ENCODE measurements at regions not wholly inside any gene's neighbourhood (a gene's known extent, or its start where the extent isn't known, plus 50 kb on each side); places are given as distances from the start of the nearest gene placed in this dataset.

DNA sequence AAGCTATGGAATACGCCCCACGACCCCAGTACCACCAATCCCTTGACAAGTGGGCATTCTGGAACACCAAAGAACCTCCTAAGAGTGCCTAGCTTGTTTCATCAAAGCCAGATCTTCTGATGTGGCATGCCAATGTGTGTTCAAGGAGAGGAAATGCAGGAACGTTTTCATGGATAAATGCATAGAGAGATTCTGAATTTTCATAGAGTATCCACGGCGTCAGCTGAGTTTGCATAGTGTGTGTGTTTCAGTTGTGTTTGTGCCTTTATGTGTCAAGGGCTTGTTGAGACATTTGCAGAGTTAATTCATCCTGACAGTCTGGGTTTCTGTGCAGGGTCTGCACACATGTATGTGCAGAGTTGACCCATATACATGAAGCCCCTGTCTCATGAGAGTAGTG lies 172.7 kb upstream of the LRFN2 start:
- 92 to 100% methylated on average over 5 of the region's 5 CpGs for WGBS, 2 experiments (ENCODE audit: insufficient coverage in 1 of 2, insufficient read length in 1 of 2)
- Mint-ChIP-seq H3K36me3 (ENCODE audit: low read depth) (no peaks in the 10 kb centered on the region), H3K27ac (no peak overlapping the region)

DNA sequence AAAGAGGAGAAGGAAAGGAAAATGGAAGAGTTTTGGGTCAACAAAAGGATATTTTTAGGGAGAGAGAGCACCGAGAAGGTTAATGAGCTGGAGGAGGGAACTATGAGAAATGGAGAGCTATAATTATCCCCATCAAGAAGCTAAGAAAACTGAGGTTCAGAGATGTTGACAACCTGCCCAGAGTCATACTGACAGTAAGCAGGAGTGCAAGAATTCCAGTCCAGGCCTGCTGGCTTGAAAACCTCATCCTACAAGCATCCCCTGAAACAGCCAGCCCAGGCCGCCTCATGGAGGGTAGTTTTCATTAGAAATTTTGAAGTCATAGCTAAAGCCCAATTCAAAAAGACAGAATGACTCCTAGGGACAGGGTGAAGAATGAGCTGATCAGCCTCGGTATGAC lies 172.1 kb upstream of the LRFN2 start:
- WGBS, 2 experiments (ENCODE audit: insufficient coverage in 1 of 2, insufficient read length in 1 of 2), result 92 to 100% methylated on average over 2 to 3 of the region's 3 CpGs
- Mint-ChIP-seq H3K27ac (no peak overlapping the region), H3K27me3 (ENCODE audit: insufficient read depth) (peaks cover 30% of the 10 kb centered on the region)

More for the DNA sequence above, 172.7 kb upstream of the LRFN2 start:
- TF ChIP-seq, protein P1, sequence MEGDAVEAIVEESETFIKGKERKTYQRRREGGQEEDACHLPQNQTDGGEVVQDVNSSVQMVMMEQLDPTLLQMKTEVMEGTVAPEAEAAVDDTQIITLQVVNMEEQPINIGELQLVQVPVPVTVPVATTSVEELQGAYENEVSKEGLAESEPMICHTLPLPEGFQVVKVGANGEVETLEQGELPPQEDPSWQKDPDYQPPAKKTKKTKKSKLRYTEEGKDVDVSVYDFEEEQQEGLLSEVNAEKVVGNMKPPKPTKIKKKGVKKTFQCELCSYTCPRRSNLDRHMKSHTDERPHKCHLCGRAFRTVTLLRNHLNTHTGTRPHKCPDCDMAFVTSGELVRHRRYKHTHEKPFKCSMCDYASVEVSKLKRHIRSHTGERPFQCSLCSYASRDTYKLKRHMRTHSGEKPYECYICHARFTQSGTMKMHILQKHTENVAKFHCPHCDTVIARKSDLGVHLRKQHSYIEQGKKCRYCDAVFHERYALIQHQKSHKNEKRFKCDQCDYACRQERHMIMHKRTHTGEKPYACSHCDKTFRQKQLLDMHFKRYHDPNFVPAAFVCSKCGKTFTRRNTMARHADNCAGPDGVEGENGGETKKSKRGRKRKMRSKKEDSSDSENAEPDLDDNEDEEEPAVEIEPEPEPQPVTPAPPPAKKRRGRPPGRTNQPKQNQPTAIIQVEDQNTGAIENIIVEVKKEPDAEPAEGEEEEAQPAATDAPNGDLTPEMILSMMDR (conservative IDR thresholded peaks at IDR 0.05), result no peak
- DNase-seq, result no peak
- Mint-ChIP-seq H3K27me3 (ENCODE audit: insufficient read depth) (peaks cover 28% of the 10 kb centered on the region), H3K4me1 (peaks cover 9% of the 10 kb centered on the region), H3K4me3 (no peak overlapping the region), H3K9me3 (no peaks in the 10 kb centered on the region)
- Histone ChIP-seq H3K27ac (ENCODE audit: low read depth, low read length) (no peak overlapping the region), H3K36me3 (ENCODE audit: control insufficient read depth, insufficient read depth, low read length) (no peaks in the 10 kb centered on the region), H3K4me3 (ENCODE audit: low read length) (no peak overlapping the region), H3K27me3 (ENCODE audit: control insufficient read depth, insufficient read depth, low read length, poor library complexity, severe bottlenecking) (peaks cover 11% of the 10 kb centered on the region), H3K9ac (ENCODE audit: extremely low read depth, low read length, poor library complexity, severe bottlenecking) (no peak overlapping the region), H3K4me1 (ENCODE audit: control insufficient read depth, insufficient read depth, low read length) (no peaks in the 10 kb centered on the region), H3K9me3 (ENCODE audit: control insufficient read depth, low read length) (no peaks in the 10 kb centered on the region)

DNA sequence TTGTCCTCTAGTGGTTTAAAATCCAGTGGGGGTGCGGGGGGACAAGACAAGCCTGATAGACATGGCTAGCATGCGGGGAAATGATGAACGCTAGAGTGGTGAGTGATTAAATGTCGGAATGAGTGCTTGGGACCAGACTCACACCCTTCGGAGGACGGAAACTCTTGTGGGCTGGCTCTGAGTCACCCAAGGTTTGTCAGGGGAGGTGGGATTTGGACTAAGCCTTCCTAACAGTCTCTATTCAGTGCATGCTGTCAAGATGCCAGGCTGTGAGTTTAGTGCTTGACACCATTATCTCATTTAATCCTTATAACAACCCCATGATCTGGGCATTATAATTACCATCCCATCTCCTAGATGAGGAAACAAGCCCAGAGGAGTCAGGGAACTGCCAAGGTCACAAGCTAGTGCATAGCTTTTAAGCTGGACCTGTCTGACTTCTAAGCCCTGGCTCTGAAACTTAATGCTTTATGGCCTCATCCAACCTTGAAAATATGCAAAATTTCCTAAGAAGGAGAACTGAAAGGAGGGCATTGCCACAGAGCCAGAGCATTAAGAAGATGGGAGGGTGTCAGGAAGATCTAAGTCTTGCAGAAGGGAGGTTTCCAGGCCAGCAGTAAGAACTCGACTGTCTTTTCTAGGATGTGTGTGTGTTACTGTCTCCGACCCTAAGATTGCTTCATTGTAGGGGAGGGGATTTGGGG lies 168.7 kb upstream of the LRFN2 start:
- Mint-ChIP-seq H3K27me3 (ENCODE audit: insufficient read depth) (peaks cover 39% of the 10 kb centered on the region), H3K27ac (no peak overlapping the region), H3K9me3 (no peaks in the 10 kb centered on the region), H3K4me1 (peaks cover 7% of the 10 kb centered on the region), H3K36me3 (ENCODE audit: low read depth) (no peaks in the 10 kb centered on the region), H3K4me3 (no peak overlapping the region)
- Histone ChIP-seq H3K9me3 (ENCODE audit: control insufficient read depth, low read length) (no peaks in the 10 kb centered on the region), H3K27me3 (ENCODE audit: control insufficient read depth, insufficient read depth, low read length, poor library complexity, severe bottlenecking) (peaks cover 11% of the 10 kb centered on the region), H3K36me3 (ENCODE audit: control insufficient read depth, insufficient read depth, low read length) (no peaks in the 10 kb centered on the region), H3K9ac (ENCODE audit: extremely low read depth, low read length, poor library complexity, severe bottlenecking) (no peak overlapping the region), H3K4me1 (ENCODE audit: control insufficient read depth, insufficient read depth, low read length) (no peaks in the 10 kb centered on the region), H3K27ac (ENCODE audit: low read depth, low read length) (no peak overlapping the region), H3K4me3 (ENCODE audit: low read length) (no peak overlapping the region)
- TF ChIP-seq, protein P1 (conservative IDR thresholded peaks at IDR 0.05), result no peak
- 87 to 98% methylated on average over 6 to 8 of the region's 8 CpGs for WGBS, 2 experiments (ENCODE audit: insufficient coverage in 1 of 2, insufficient read length in 1 of 2)
- DNase-seq, result no peak

More for the DNA sequence above, 172.1 kb upstream of the LRFN2 start:
- peaks cover 11% of the 10 kb centered on the region for H3K27me3 ChIP-seq (ENCODE audit: control insufficient read depth, insufficient read depth, low read length, poor library complexity, severe bottlenecking)
- no peak overlapping the region for H3K4me3 ChIP-seq (ENCODE audit: low read length)
- Mint-ChIP-seq H3K36me3 (ENCODE audit: low read depth) (no peaks in the 10 kb centered on the region), H3K9me3 (no peaks in the 10 kb centered on the region), H3K4me1 (peaks cover 9% of the 10 kb centered on the region), H3K4me3 (no peak overlapping the region)
- no peak overlapping the region for H3K27ac ChIP-seq (ENCODE audit: low read depth, low read length)
- no peak overlapping the region for H3K9ac ChIP-seq (ENCODE audit: extremely low read depth, low read length, poor library complexity, severe bottlenecking)
- no peak for DNase-seq
- TF ChIP-seq, protein P1 (conservative IDR thresholded peaks at IDR 0.05), result no peak
- H3K4me1 ChIP-seq (ENCODE audit: control insufficient read depth, insufficient read depth, low read length), result no peaks in the 10 kb centered on the region
- no peaks in the 10 kb centered on the region for H3K36me3 ChIP-seq (ENCODE audit: control insufficient read depth, insufficient read depth, low read length)
- H3K9me3 ChIP-seq (ENCODE audit: control insufficient read depth, low read length), result no peaks in the 10 kb centered on the region
